KMS-11 (cell line): ENCODE measurements at regions not wholly inside any gene's neighbourhood (a gene's known extent, or its start where the extent isn't known, plus 50 kb on each side); places are given as distances from the start of the nearest gene placed in this dataset.

Experiments used
- H2AFZ ChIP-seq: fragments of 200-600 bp; sonication (generic); 2 replicates; pipeline ENCODE4 v1.6.1; 2016; ENCODE audit warnings: antibody characterized with exemption, mixed run types, low read depth
- H3K27ac ChIP-seq: fragments of 200-600 bp; sonication (generic); 2 replicates; pipeline ENCODE4 v1.6.1; 2016; ENCODE audit warnings: mild to moderate bottlenecking, mixed run types
- H3K27me3 ChIP-seq: fragments of 200-600 bp; sonication (generic); 2 replicates; pipeline ENCODE4 v1.6.1; 2017; ENCODE audit warnings: mild to moderate bottlenecking, low read depth, mixed run types, moderate library complexity; ENCODE audit not compliant: insufficient read depth
- H3K36me3 ChIP-seq: fragments of 200-600 bp; sonication (generic); 2 replicates; pipeline ENCODE4 v1.6.1; 2017; ENCODE audit warnings: mild to moderate bottlenecking, mixed run types; ENCODE audit not compliant: insufficient read depth
- H3K4me1 ChIP-seq: fragments of 200-600 bp; sonication (generic); 2 replicates; pipeline ENCODE4 v1.6.1; 2016; ENCODE audit warnings: mild to moderate bottlenecking, low read depth, mixed run types; ENCODE audit not compliant: poor library complexity, severe bottlenecking
- H3K4me2 ChIP-seq: fragments of 200-600 bp; sonication (generic); 2 replicates; pipeline ENCODE4 v1.7.0; 2016; ENCODE audit warnings: mild to moderate bottlenecking, mixed run types
- H3K4me3 ChIP-seq: fragments of 200-600 bp; sonication (generic); IDR thresholded peaks from 2 replicates; pipeline ENCODE4 v1.6.1; 2017; ENCODE audit warnings: low read depth, low read length, mixed read lengths; ENCODE audit not compliant: insufficient read depth
- H3K79me2 ChIP-seq: fragments of 200-600 bp; sonication (generic); 2 replicates; pipeline ENCODE4 v1.6.1; 2016; ENCODE audit warnings: low read depth, mixed run types; ENCODE audit not compliant: insufficient read depth
- H3K9ac ChIP-seq: fragments of 200-600 bp; sonication (generic); 2 replicates; pipeline ENCODE4 v1.6.1; 2016; ENCODE audit warnings: mild to moderate bottlenecking, mixed run types
- H4K20me1 ChIP-seq: fragments of 200-600 bp; sonication (generic); 2 replicates; pipeline ENCODE4 v1.6.1; 2016; ENCODE audit warnings: mild to moderate bottlenecking, mixed run types; ENCODE audit not compliant: insufficient read depth
- CTCF ChIP-seq: fragments of 200-600 bp; sonication (generic); conservative IDR thresholded peaks from 2 replicates; pipeline ENCODE4 v1.6.1; 2017; ENCODE audit warnings: low read depth, mild to moderate bottlenecking, antibody characterized with exemption, low read length, moderate library complexity, mixed read lengths

GRCh38 chr2:154591294-154591820, 107.1 kb upstream of the KCNJ3 start:
- Histone ChIP-seq H3K79me2 (no peaks in the 10 kb centered on the region), H3K4me2 (no peak overlapping the region), H3K9ac (no peak overlapping the region), H4K20me1 (no peaks in the 10 kb centered on the region), H2AFZ (no peak overlapping the region), H3K4me1 (no peaks in the 10 kb centered on the region), H3K36me3 (no peaks in the 10 kb centered on the region), H3K27ac (no peak overlapping the region), H3K4me3 (no peak overlapping the region), H3K27me3 (no peaks in the 10 kb centered on the region)
- no peak for TF ChIP-seq CTCF

GRCh38 chr2:154599189-154599588, 99.3 kb upstream of the KCNJ3 start:
- no peak overlapping the region for H3K27ac ChIP-seq
- H3K4me2 ChIP-seq = no peak overlapping the region
- no peaks in the 10 kb centered on the region for H3K4me1 ChIP-seq
- H3K79me2 ChIP-seq = no peaks in the 10 kb centered on the region
- no peaks in the 10 kb centered on the region for H3K27me3 ChIP-seq
- H3K36me3 ChIP-seq = no peaks in the 10 kb centered on the region
- H3K9ac ChIP-seq = no peak overlapping the region
- TF ChIP-seq CTCF = no peak
- H3K4me3 ChIP-seq = no peak overlapping the region
- no peaks in the 10 kb centered on the region for H4K20me1 ChIP-seq
- H2AFZ ChIP-seq = no peak overlapping the region

GRCh38 chr2:154600927-154601494, 97.5 kb upstream of the KCNJ3 start:
- TF ChIP-seq CTCF = no peak
- H3K4me3 ChIP-seq = no peak overlapping the region
- H3K4me2 ChIP-seq = no peak overlapping the region

GRCh38 chr2:154603682-154604081, 94.8 kb upstream of the KCNJ3 start:
- no peaks in the 10 kb centered on the region for H3K4me1 ChIP-seq
- TF ChIP-seq CTCF = no peak
- H3K9ac ChIP-seq = no peak overlapping the region
- H3K36me3 ChIP-seq = no peaks in the 10 kb centered on the region
- no peaks in the 10 kb centered on the region for H3K79me2 ChIP-seq
- H3K4me3 ChIP-seq = no peak overlapping the region
- no peak overlapping the region for H3K27ac ChIP-seq
- no peaks in the 10 kb centered on the region for H4K20me1 ChIP-seq
- no peak overlapping the region for H2AFZ ChIP-seq
- H3K4me2 ChIP-seq = no peak overlapping the region
- H3K27me3 ChIP-seq = no peaks in the 10 kb centered on the region

More at GRCh38 chr2:154600927-154601494, 97.5 kb upstream of the KCNJ3 start:
- Histone ChIP-seq H3K36me3 (no peaks in the 10 kb centered on the region), H3K27ac (no peak overlapping the region), H3K9ac (no peak overlapping the region), H3K4me1 (no peaks in the 10 kb centered on the region), H2AFZ (no peak overlapping the region), H3K79me2 (no peaks in the 10 kb centered on the region), H3K27me3 (no peaks in the 10 kb centered on the region), H4K20me1 (no peaks in the 10 kb centered on the region)
